GM12878 (cell line): ENCODE measurements at regions not wholly inside any gene's neighbourhood (a gene's known extent, or its start where the extent isn't known, plus 50 kb on each side); places are given as distances from the start of the nearest gene placed in this dataset.

Experiments
- ATAC-seq: fragments of 200-7000 bp; cut with Tn5 transposase; 3 replicates; pipeline ENCODE4 v1.9.1; 2020; ENCODE audit warnings: mild to moderate bottlenecking, moderate library complexity
- BruUV-seq: library from RNA; stranded (reverse); fragments of 400-500 nt; replicated peaks from 2 replicates; lab custom pipeline; 2021; lab: Mats Ljungman, UMichigan
- CTCF ChIA-PET: fragments of 300-600 bp; sonication (Branson Sonifier 250); formaldehyde crosslinking; extraction: SDS; loops from one replicate; lab custom pipeline; 2021; ENCODE audit warnings: inconsistent platforms; lab: Yijun Ruan, JAX
- POLR2A ChIA-PET: fragments of 350-600 bp; formaldehyde crosslinking; extraction: SDS; loops from one replicate; lab custom pipeline; 2021; ENCODE audit warnings: inconsistent platforms; lab: Charles Lee
- RAD21 ChIA-PET: fragments of 300-600 bp; sonication (Branson Sonifier 250); formaldehyde crosslinking; loops from one replicate; lab custom pipeline; 2023; ENCODE audit warnings: antibody characterized with exemption; ENCODE audit not compliant: unreplicated experiment; lab: Charles Lee
- SMC1A ChIA-PET: fragments of 300-600 bp; sonication (Branson Sonifier 250); formaldehyde crosslinking; loops from one replicate; lab custom pipeline; 2023; ENCODE audit not compliant: unreplicated experiment, uncharacterized antibody; lab: Charles Lee
- DNase-seq: peaks from one replicate; pipeline ENCODE4 v3.0.0-alpha.2; 2011; ENCODE audit warnings: low read depth, low spot score
- FAIRE-seq: peaks from 3 replicates; lab custom pipeline; 2011; peaks lifted over from hg19 to GRCh38; lab: Jason Lieb, UNC
- H2AFZ ChIP-seq: 2 replicates; pipeline ENCODE4 v1.6.0; 2011; ENCODE audit warnings: low read depth, low read length, control low read depth; ENCODE audit not compliant: control insufficient read depth
- H3K27ac ChIP-seq: 2 replicates; pipeline ENCODE4 v1.5.1; 2011; ENCODE audit warnings: control low read depth; ENCODE audit not compliant: control insufficient read depth, insufficient read depth
- H3K27me3 ChIP-seq, 2 experiments: replicated peaks in 1 of 2; 2 replicates each; pipeline versions ENCODE4 v1.6.0 to v1.6.1; 2011; ENCODE audit warnings: low read length in 1 of 2; ENCODE audit not compliant: control insufficient read depth in 2 of 2, insufficient read depth in 2 of 2
- H3K36me3 ChIP-seq, 2 experiments: 2 replicates each; pipeline ENCODE4 v1.5.1; 2011; ENCODE audit warnings: low read length in 1 of 2; ENCODE audit not compliant: control insufficient read depth in 2 of 2, insufficient read depth in 2 of 2
- H3K4me1 ChIP-seq: 2 replicates; pipeline ENCODE4 v1.6.1; 2011; ENCODE audit warnings: mild to moderate bottlenecking, low read length, moderate library complexity, mixed read lengths; ENCODE audit not compliant: control insufficient read depth, insufficient read depth
- H3K4me2 ChIP-seq: 2 replicates; pipeline ENCODE4 v1.6.0; 2011; ENCODE audit warnings: control low read depth; ENCODE audit not compliant: control insufficient read depth, insufficient read depth
- H3K4me3 ChIP-seq: fragments of 200-600 bp; sonication (generic); 2 replicates; pipeline ENCODE4 v1.5.1; 2016
- H3K79me2 ChIP-seq: 2 replicates; pipeline ENCODE4 v1.6.0; 2011; ENCODE audit warnings: low read length; ENCODE audit not compliant: control insufficient read depth, insufficient read depth
- H3K9ac ChIP-seq: 2 replicates; pipeline ENCODE4 v1.8.0; 2011; ENCODE audit warnings: low read length, control low read depth, mixed read lengths; ENCODE audit not compliant: control insufficient read depth, insufficient read depth
- H3K9me3 ChIP-seq: replicated peaks from 3 replicates; pipeline ENCODE4 v1.5.1; 2011; ENCODE audit warnings: mild to moderate bottlenecking, low read length; ENCODE audit not compliant: control insufficient read depth, insufficient read depth
- H4K20me1 ChIP-seq: 2 replicates; pipeline ENCODE4 v1.6.0; 2011; ENCODE audit not compliant: control insufficient read depth, insufficient read depth
- CUX1 ChIP-seq: IDR thresholded peaks from 2 replicates; pipeline ENCODE4 v1.6.1; 2012; ENCODE audit warnings: improper control_type of control experiment, low read depth, low read length; ENCODE audit not compliant: insufficient replicate concordance
- EED ChIP-seq: sonication (generic); IDR thresholded peaks from 2 replicates; pipeline ENCODE4 v1.6.1; 2016; ENCODE audit warnings: antibody characterized with exemption, low read depth
- EP300 ChIP-seq, 2 experiments: fragments of 150-350 bp in 1 of 2; IDR thresholded peaks; 2 replicates each; pipeline ENCODE4 v1.6.1; 2011 to 2012; ENCODE audit warnings: low read depth in 2 of 2, low read length in 2 of 2, borderline replicate concordance in 1 of 2, improper control_type of control experiment in 1 of 2, inconsistent platforms in 1 of 2; ENCODE audit not compliant: control insufficient read depth in 1 of 2
- KAT2A ChIP-seq: conservative IDR thresholded peaks from 2 replicates; pipeline ENCODE4 v1.6.1; 2011; ENCODE audit warnings: low read depth, low read length; ENCODE audit not compliant: control insufficient read depth
- KDM1A ChIP-seq: fragments of 200-600 bp; sonication (generic); IDR thresholded peaks from 2 replicates; pipeline ENCODE4 v1.6.1; 2016; ENCODE audit warnings: borderline replicate concordance
- NRF1 ChIP-seq: conservative IDR thresholded peaks from 2 replicates; pipeline ENCODE4 v1.6.1; 2011; ENCODE audit warnings: mild to moderate bottlenecking, low read depth, low read length, improper control_type of control experiment
- SKIL ChIP-seq: fragments of 450-650 bp; IDR thresholded peaks from 2 replicates; pipeline ENCODE4 v1.6.1; 2017; ENCODE audit warnings: mild to moderate bottlenecking, low read depth, inconsistent platforms; ENCODE audit not compliant: poor library complexity, severe bottlenecking
- STAT1 ChIP-seq: fragments of 450-650 bp; conservative IDR thresholded peaks from 2 replicates; pipeline ENCODE4 v1.6.1; 2014; ENCODE audit warnings: antibody characterized with exemption, mild to moderate bottlenecking
- ZNF384 ChIP-seq: IDR thresholded peaks from 2 replicates; pipeline ENCODE4 v1.6.1; 2012; ENCODE audit warnings: low read depth, mild to moderate bottlenecking, low read length, improper control_type of control experiment, borderline replicate concordance
- WGBS: methylation state at CpG from one replicate; pipeline ENCODE4 v1.1.6; 2016; ENCODE audit warnings: low lambda C conversion rate; ENCODE audit not compliant: insufficient replicate concordance, insufficient coverage; ENCODE audit errors: missing lambda C conversion rate; 5-methylcytosine and 5-hydroxymethylcytosine counted together
- in situ Hi-C: fragments of 300-500 bp; cut with MboI; formaldehyde crosslinking; loops from 9 replicates; pipeline ENCODE4 v1.14.3; 2018; ENCODE audit warnings: mixed read lengths
- intact Hi-C: fragments of 100-400 bp; cut with micrococcal nuclease; formaldehyde crosslinking; loops from one replicate; pipeline ENCODE4 v1.14.2; 2022; ENCODE audit not compliant: unreplicated experiment
- TF ChIP-seq, protein P1 (sequence below): fragments of 150-350 bp; IDR thresholded peaks from 2 replicates; pipeline ENCODE4 v1.6.1; 2014; ENCODE audit warnings: mild to moderate bottlenecking, low read depth, low read length
- TF ChIP-seq, protein P2 (sequence below): fragments of 450-650 bp; formaldehyde crosslinking; IDR thresholded peaks from 2 replicates; pipeline ENCODE4 v1.4.0; 2022; ENCODE audit warnings: mild to moderate bottlenecking, moderate library complexity

GRCh38 chr18:1371724-1372123 is 467.1 kb downstream of the ADCYAP1 start:
- ChIA-PET CTCF (no interaction called here), RAD21 (interaction anchor here (0.6 kb wide), 1 partner anchor 11 kb away, joined by 3 read pairs; no protein-coding TSS in a partner anchor), POLR2A (no interaction called here), SMC1A (interaction anchor here (0.6 kb wide), 1 partner anchor 34 kb away, joined by 4 read pairs; no protein-coding TSS in a partner anchor)
- WGBS = 5% methylated on average over 1 of the region's 1 CpG
- Histone ChIP-seq H3K4me3 (no peak overlapping the region), H2AFZ (no peak overlapping the region), H3K9me3 (no peaks in the 10 kb centered on the region), H3K9ac (no peak overlapping the region), H3K4me1 (no peaks in the 10 kb centered on the region), H4K20me1 (no peaks in the 10 kb centered on the region), H3K27me3 (no peaks in the 10 kb centered on the region), H3K27ac (no peak overlapping the region), H3K4me2 (no peak overlapping the region), H3K79me2 (no peaks in the 10 kb centered on the region), H3K36me3 (no peaks in the 10 kb centered on the region)
- BruUV-seq = no TSS peak
- ATAC-seq (peak; percentile 73), FAIRE-seq (no peak), DNase-seq (no peak)
- intact Hi-C loops (no loop called here), in situ Hi-C loops (no loop called here)
- TF ChIP-seq NRF1 (no peak), EP300 (IDR thresholded peaks at IDR 0.05; ENCODE audit: borderline replicate concordance in 1 of 2, control insufficient read depth in 1 of 2, low read depth in 2 of 2, low read length in 2 of 2) (no peak), CUX1 (no peak), KDM1A (no peak), SKIL (no peak), STAT1 (no peak), ZNF384 (no peak), EED (no peak), KAT2A (no peak)
- TF ChIP-seq, protein P1, sequence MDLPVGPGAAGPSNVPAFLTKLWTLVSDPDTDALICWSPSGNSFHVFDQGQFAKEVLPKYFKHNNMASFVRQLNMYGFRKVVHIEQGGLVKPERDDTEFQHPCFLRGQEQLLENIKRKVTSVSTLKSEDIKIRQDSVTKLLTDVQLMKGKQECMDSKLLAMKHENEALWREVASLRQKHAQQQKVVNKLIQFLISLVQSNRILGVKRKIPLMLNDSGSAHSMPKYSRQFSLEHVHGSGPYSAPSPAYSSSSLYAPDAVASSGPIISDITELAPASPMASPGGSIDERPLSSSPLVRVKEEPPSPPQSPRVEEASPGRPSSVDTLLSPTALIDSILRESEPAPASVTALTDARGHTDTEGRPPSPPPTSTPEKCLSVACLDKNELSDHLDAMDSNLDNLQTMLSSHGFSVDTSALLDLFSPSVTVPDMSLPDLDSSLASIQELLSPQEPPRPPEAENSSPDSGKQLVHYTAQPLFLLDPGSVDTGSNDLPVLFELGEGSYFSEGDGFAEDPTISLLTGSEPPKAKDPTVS = no peak
- TF ChIP-seq, protein P2, sequence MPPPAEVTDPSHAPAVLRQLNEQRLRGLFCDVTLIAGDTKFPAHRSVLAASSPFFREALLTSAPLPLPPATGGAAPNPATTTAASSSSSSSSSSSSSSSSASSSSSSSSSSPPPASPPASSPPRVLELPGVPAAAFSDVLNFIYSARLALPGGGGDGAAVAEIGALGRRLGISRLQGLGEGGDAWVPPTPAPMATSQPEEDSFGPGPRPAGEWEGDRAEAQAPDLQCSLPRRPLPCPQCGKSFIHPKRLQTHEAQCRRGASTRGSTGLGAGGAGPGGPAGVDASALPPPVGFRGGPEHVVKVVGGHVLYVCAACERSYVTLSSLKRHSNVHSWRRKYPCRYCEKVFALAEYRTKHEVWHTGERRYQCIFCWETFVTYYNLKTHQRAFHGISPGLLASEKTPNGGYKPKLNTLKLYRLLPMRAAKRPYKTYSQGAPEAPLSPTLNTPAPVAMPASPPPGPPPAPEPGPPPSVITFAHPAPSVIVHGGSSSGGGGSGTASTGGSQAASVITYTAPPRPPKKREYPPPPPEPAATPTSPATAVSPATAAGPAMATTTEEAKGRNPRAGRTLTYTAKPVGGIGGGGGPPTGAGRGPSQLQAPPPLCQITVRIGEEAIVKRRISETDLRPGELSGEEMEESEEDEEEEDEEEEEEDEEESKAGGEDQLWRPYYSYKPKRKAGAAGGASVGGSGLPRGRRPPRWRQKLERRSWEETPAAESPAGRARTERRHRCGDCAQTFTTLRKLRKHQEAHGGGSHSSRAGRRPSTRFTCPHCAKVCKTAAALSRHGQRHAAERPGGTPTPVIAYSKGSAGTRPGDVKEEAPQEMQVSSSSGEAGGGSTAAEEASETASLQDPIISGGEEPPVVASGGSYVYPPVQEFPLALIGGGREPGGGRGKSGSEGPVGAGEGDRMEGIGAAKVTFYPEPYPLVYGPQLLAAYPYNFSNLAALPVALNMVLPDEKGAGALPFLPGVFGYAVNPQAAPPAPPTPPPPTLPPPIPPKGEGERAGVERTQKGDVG (CRISPR knock-in tag) = no peak
